ENCODE measurements at regions not wholly inside any gene's neighbourhood (a gene's known extent, or its start where the extent isn't known, plus 50 kb on each side); places are given as distances from the start of the nearest gene placed in this dataset.
"Not testable (repeated sequence)": the region's sequence is repeated elsewhere in the genome, so short reads cannot be mapped to it uniquely, and the experiment has no call there.

- not testable (repeated sequence) for DNase-seq
Measured at GRCh38 chr17:22044706-22045246, 352.5 kb downstream of the KCNJ18 start.

- DNase-seq, result not testable (repeated sequence)
Measured at GRCh38 chr17:22047521-22047920, 355.2 kb downstream of the KCNJ18 start.

DNA sequence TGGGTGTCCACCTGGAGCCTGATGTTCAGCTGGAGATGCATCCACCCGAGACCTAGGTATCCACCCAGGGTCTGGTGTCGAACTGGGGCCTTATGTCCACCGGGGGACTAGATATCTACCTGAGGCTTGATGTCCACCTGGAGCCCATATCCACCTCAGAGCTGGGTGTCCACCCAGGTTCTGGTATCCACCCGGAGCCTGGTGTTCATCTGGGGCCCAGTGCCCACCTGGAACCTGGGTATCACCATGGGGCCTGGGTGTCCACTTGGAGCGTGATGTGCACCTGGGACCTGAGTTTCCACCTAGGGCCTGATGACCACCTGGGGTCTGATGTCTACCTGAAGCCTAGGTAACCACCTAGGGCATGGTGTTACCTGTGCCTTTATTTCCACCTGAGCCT lies 355.9 kb downstream of the KCNJ18 start:
- not testable (repeated sequence) for DNase-seq

DNA sequence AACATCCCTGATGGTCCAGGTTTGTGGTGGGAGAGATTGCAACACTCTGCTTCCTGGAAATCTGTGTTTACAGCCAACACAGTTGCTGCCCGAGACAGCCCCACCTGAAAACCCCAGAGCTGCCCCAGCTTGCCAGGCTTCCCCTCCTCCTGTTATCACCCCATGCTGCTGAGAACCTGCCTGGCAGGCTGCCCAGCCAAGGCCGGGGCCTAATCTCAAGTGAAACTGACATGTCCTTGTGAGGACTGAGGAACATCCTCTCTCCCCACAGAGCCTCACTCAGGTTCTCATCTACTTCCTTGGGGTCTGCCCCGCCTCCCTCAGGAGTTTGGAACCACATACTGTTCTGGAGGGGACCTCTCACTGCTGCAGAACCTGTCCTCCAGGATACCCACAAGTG lies 358.4 kb downstream of the KCNJ18 start:
- not testable (repeated sequence) for DNase-seq

DNA sequence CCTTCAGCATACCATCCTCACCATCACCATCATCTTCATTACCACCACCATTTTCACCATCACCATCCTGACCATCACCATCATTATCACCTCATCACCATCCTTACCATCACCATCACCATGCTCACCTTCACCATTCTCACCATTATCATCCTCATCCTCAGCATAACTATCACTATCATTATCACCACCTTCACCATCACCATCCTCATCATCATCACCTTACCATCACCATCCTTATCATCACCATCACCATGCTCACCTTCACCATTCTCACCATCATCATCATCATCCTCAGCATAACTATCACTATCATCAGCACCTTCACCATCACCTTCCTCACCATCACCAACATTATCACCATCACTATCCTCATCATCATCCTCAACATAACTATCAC lies 360.4 kb downstream of the KCNJ18 start:
- not testable (repeated sequence) for DNase-seq

DNA sequence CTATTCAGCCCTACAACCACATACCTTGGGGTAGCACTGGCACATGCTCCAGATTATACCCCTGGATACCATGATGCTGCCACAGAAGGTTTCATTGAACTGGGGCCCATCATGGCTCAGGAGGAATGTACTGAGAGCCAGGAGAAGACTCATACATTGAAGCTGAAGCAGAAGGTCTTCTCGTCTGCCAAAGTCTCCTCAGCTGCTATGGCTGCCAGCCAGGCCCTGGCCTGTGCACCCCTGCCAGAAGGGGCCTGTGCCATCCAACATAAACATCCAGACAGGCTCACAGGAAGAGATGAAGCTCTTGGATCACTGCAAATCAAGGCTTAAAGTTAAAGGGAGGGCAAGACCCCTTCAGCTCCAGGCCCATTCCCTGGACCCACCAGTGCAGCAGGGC lies 364.2 kb downstream of the KCNJ18 start:
- not testable (repeated sequence) for DNase-seq

DNA sequence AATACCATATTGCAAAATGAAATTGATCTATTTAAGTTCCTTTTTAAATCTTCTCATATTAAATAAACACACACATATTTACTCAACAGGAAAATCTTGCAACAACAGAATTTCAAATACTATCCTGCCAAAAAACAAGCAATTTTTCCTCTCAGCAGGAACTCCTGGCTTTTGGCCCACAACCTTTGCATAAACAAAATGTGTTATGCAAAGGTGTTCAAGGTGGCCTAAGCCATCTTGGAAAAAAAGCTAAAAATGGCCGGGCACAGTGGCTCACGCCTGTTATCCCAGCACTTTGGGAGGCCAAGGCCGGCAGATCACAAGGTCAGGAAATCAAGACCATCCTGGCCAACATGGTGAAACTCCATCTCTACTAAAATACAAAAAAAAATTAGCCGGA lies 383.6 kb downstream of the KCNJ18 start:
- not testable (repeated sequence) for DNase-seq

DNA sequence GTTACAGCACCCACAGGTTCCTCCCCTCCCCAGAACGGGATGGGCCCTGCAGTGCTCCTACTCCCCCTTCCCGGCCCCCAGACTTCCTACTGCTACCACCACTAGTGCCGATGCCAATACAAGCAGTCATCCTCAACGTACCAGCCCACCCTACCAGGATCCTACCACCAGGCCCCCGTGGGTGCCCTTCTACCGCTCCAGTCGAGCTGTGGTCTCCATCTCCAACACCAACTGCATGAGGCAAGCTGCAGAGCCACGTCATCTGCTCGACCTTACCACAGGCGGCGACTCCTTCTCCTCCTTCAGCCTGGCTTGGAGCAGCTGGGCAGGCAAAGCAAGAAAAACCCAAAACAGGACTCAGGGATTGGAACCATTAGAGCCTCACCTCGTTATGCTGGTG lies 396.3 kb downstream of the KCNJ18 start:
- not testable (repeated sequence) for DNase-seq

- DNase-seq, result no peak
Measured at GRCh38 chr17:22090263-22090935, 398.1 kb downstream of the KCNJ18 start.

DNA sequence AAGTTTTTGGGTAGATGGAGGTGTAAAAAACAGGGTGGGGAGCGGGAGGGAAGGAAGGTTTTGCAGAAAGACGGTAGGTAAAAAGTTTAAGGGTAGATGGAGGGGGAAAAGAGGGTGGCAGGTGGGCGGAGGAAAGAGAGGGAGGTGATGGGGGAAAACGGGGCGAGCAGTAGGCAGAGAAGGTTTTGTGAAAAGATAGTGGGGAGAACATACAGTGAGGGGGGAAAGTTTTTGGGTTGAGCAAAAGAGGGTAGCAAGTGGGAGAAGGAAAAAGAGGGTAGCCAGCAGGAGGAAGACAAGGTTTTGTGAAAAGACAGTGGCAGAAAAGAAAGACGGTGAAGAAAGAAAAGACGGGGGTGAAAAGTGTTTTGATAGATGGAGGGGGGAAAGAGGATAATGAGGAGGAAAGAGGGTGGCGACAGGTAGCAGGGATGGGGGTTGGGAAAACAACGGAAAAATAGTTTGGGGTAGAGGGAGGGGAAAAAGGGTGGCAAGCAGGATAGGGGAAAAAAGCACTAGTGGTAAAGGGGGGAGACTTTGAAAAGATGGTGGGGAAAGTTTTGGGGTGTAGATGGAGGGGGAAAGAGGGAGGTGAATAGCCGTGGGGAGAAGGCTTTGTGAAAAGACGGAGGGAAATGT lies 398.8 kb downstream of the KCNJ18 start:
- DNase-seq, result not testable (repeated sequence)

GRCh38 chr17:22091840-22092239 lies 399.5 kb downstream of the KCNJ18 start:
- not testable (repeated sequence) for DNase-seq

DNA sequence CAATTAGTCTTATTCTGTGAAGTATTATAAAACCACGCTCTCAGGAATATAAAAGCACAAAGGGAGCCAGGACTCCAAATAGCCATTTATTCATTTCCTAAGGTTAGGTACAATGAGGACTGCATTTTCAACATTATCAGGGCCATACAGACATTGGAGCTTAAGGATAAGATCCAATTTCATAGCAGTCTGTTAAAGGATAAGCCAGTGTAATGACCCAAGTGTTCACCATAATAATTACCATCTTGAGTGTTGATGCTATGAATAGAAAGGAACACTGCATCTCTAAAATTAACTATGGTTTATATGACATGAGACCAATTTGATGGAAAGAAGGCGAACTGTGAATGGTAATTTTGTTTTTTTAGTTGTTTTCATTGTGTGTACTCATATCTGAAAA lies 403.1 kb downstream of the KCNJ18 start:
- not testable (repeated sequence) for DNase-seq

DNA sequence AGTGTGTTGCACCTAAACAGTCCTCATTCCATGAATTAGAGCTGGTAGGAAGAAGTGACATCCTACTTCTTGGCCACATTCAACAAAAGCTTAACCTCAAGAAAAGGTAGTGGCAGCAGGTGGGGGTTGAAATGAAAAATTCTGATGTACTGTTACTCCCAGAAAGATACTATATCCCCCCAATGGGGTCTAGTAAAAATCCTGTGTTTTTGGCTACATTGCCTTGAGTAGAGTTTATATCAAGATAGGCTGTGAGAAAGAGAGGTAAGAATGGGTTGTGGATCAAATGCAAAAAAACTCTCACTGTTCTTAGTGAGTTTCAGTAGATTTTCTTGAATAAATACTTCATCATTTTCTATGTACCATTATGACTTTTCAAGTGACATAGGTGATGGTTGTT lies 407.3 kb downstream of the KCNJ18 start:
- not testable (repeated sequence) for DNase-seq

GRCh38 chr17:22102177-22102576 lies 409.9 kb downstream of the KCNJ18 start:
- DNase-seq, result no peak

DNA sequence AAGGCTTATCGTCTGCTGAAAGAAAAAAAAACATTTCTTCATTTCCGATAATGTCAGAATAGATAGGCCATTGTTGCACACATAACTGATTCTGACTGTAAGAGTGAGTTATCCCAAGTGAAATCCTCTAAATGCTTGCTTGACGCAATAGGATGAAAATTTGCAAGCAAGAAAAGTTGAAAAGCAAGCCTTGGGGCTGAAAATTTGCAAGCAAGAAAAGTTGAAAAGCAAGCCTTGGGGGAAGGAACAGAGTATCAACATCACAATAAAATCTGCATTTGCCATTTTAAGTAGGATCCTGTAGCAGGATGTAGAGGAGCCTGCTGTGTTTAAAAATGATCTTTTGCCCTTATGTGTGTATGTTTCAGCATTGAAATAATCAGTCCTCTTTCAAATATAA lies 424.4 kb downstream of the KCNJ18 start:
- not testable (repeated sequence) for DNase-seq

DNA sequence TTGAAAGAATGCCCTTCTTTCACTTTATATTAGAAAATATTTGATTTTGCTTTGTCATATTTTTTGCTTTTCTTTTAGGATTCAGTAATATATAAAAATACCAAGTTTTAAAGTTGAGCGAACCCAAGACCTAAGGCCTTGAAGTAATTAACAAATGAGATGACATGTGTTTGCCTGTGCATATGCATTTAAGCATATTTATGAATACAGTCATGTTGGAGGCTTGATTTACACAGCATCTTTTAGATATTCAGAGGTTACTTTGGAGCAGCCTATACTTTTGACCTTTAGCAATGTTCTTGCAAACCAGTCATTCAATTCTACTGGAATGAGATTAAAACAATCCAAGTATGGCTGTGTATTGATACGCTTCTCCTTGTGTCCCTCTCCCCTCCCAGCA lies 425.1 kb downstream of the KCNJ18 start:
- DNase-seq, result not testable (repeated sequence)

DNA sequence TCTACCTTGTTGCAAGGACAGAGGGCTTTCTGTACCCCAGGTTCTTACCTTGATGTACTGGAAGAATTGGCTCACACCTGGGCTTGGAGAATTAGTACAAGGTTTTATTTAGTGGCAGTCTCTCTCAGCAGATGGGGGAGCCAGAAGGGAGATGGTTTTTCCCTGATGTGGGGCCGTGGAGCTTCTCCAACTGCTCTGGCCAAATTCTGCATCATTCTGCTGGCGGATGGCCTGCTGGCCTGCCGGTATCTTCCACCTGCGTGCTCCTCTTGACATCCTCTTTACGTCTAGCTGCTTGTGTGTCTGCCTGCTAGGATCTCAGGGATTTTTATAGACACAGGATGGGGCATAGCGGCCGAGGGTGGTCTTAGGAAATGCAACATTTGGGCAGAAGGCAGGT lies 426.7 kb downstream of the KCNJ18 start:
- DNase-seq, result not testable (repeated sequence)

DNA sequence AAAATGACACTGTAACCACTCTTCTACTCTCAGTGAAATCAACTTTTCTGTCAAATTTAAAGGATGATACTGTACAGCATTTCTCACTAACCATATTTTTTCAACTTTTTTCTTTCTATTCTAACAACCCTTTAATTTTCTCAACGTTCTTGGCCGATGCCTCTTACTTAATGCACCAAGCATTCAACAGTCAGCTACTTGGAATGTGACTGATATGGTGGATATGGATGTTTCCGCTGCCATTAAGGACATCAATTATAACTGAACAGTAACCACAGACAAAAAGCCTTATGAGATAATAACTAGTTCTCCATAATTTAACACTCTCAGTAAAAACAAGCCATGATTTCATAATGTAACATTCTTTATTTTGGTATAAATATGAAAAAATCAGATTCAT lies 427.4 kb downstream of the KCNJ18 start:
- not testable (repeated sequence) for DNase-seq

DNA sequence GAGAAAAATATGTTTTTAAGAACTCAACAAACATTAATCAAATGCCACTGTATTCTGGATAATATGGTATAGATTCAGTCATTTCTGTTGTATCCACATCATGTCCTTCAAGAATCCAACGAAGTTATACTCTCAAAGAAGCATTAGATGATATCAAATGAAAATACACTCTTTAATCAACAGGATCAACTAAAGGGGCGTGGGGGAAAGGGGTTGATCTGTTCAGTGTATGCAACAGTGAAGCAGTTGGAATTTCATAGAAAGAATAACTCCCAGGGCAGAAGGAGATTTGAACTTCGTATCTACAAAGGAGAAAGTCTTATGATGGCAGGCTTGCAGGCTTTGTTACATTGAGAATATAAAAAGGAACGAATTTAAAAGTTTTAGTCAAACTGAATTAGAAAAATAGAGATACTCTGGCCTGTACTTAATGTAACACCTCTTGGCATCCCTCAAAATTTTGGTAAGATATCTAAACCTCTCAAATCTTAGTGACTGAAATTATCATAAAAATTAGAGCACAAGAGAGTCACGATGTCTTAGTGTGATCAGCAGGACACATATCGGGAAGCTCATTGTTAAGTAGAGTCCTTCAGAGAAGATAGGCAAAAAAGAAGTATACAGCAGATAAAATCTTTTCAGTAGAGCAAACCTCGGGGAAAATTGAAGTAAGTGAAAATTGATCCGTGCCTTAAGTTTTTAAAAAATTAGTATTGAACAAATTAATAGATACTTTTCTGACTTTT lies 431.4 kb downstream of the KCNJ18 start:
- no peak for DNase-seq

- no peak for DNase-seq
Measured at GRCh38 chr17:22128171-22128570, 435.8 kb downstream of the KCNJ18 start.

DNA sequence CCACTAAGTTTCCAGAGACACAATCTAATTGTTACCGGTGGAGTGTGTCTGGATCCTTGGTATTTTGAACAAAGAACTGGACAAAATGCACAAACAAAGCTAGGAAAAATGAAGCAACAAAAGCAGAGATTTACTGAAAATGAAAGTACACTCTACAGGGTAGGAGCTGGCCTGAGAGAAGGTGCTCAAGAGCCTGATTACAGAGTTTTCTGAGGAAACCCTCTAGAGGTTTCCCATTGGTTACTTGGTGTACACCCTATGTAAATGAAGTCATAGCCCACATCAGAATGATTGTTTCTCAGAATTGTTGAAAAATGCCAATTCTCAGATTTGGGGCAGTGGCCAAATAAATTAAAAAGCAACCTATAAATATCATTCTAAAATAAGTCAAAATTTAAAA lies 436.4 kb downstream of the KCNJ18 start:
- no peak for DNase-seq

GRCh38 chr17:22129920-22130319 lies 437.6 kb downstream of the KCNJ18 start:
- not testable (repeated sequence) for DNase-seq

DNA sequence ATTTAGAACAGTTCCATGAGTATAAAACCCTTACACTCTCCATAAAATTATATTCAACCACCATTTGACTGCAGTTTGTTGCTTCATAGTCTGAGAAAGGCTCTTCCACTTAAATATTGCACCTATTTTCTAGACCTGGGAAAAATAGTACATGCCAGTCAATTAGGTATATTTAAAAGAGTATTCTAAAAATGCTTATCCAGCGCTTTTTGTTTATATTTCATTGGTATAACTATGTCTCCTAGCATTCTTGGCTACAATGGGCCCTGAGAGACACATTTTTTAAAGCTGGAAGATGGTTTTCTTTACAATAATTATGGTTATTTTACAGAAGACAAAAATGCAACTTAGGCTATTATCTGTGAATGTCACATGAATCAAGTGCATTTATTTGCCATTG lies 439.4 kb downstream of the KCNJ18 start:
- no peak for DNase-seq
